ENCODE measurements at regions not wholly inside any gene's neighbourhood (a gene's known extent, or its start where the extent isn't known, plus 50 kb on each side); places are given as distances from the start of the nearest gene placed in this dataset.

GRCh38 chr11:43574949-43575912 lies 105.3 kb upstream of the HSD17B12 start:
- peak in 25 of 56 donors; percentile 14 to 64 (median 37) for DNase-seq

- DNase-seq = peak in 3 of 56 donors; percentile 15 to 57 (median 16)
Measured at GRCh38 chr11:43575913-43576310, 104.6 kb upstream of the HSD17B12 start.

GRCh38 chr11:43576320-43576802 lies 104.2 kb upstream of the HSD17B12 start:
- no peak for DNase-seq

- DNase-seq = peak in 12 of 56 donors; percentile 14 to 39 (median 24)
Measured at GRCh38 chr11:43576803-43577521, 103.6 kb upstream of the HSD17B12 start.

- no peak for DNase-seq
Measured at GRCh38 chr11:43577566-43578264, 102.8 kb upstream of the HSD17B12 start.

GRCh38 chr11:43578346-43579170 lies 102.0 kb upstream of the HSD17B12 start:
- DNase-seq = peak in 1 of 56 donors; percentile 8

- DNase-seq = peak in 3 of 56 donors; percentile 19 to 34 (median 22)
Measured at GRCh38 chr11:43579171-43579918, 101.2 kb upstream of the HSD17B12 start.

GRCh38 chr11:43579919-43580276 lies 100.6 kb upstream of the HSD17B12 start:
- no peak for DNase-seq

GRCh38 chr11:43580735-43581369 lies 99.7 kb upstream of the HSD17B12 start:
- peak in 11 of 56 donors; percentile 16 to 50 (median 35) for DNase-seq

GRCh38 chr11:43581370-43582023 lies 99.0 kb upstream of the HSD17B12 start:
- no peak for DNase-seq

GRCh38 chr11:43582024-43582862 lies 98.3 kb upstream of the HSD17B12 start:
- no peak for DNase-seq

- DNase-seq = no peak
Measured at GRCh38 chr11:43582863-43583462, 97.6 kb upstream of the HSD17B12 start.

- DNase-seq = no peak
Measured at GRCh38 chr11:43583548-43583947, 97.0 kb upstream of the HSD17B12 start.

- DNase-seq = no peak
Measured at GRCh38 chr11:43585877-43586608, 94.5 kb upstream of the HSD17B12 start.

GRCh38 chr11:43589601-43590250 lies 90.8 kb upstream of the HSD17B12 start:
- DNase-seq = no peak

- no peak for DNase-seq
Measured at GRCh38 chr11:43601511-43601910, 79.0 kb upstream of the HSD17B12 start.
